NCI-H2029 treated with DMSO at 0.1 percent for 48 hours (cell line): ENCODE measurements at regions not wholly inside any gene's neighbourhood (a gene's known extent, or its start where the extent isn't known, plus 50 kb on each side); places are given as distances from the start of the nearest gene placed in this dataset.

Experiments
- DNase-seq: peaks from one replicate; lab custom pipeline; 2025; lab: John Stamatoyannopoulos, UW

DNA sequence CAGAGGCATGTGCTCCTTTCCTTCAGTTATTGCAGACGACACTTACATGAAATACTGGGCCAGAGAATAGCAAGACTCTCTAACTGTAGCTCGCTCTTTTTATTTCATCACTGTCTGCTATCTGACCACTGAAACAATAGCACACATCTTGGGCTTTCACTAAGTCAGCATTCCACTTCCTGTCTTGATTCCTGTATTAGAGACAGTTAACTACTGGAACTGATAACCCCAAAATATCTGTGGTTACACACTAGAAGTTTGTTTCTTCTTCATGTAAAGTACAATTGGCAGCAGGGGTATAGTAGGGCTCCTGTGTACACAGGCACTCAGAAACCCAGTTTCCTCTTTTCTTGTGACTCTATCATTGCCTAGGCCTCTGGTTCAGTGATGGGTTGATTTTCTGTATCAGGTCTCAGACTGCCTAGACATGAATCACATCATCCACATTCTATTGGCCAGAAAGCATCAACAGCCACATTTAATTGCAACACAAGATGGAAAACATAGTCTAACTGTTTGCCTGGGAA lies 230.2 kb upstream of the CD96 start:
- DNase-seq: no peak

DNA sequence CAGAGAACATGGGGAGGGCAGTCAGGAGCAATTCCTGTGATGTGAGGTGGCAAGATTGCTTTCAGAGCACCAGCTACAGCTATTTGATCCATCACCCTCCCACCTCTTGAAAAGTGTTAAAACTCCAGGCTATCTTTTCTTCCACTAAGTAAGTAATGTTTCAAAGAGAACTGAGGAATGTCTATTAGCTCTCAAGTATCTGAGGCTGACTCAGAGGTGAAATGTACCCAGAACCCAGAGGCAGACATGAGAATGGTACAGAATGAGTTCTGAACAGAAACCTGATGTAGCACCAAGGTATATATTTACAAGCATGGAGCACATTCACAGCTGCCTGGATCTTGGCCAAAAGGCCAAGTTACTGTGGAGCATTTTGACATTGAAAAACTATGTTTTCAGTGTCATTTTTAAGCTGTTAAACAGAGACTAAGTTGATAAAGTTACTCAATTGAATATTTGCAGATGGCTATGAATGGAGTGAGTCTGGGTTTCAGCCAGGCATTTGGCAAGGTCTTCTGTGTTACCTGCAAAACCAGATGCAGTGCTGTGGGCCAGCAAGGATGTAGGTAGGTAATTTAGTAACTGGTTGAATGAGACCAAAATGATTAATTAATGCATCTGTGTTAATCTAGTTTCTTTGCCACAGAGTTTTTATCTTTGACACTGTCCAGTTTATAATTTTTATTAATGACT lies 227.7 kb upstream of the CD96 start:
- DNase-seq: no peak

DNA sequence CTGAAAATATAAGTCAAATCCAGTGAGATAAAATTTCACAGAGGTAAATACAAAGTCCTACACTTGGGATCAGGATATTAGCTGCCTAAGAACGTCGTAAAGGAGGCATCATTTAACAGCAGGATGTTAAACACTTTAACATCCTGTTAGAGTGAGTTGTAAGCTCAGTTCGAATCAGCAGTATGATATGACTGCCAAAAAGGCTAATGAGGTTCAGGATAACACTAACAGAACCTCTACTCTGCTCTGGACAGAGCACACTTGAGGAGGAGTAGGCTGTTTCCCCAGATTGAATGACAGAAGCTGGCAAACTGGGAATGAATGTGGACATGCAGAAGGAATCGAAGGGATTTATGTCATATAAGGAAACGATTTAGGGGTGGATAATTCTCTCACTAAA lies 227.1 kb upstream of the CD96 start:
- peak; percentile 63 for DNase-seq

DNA sequence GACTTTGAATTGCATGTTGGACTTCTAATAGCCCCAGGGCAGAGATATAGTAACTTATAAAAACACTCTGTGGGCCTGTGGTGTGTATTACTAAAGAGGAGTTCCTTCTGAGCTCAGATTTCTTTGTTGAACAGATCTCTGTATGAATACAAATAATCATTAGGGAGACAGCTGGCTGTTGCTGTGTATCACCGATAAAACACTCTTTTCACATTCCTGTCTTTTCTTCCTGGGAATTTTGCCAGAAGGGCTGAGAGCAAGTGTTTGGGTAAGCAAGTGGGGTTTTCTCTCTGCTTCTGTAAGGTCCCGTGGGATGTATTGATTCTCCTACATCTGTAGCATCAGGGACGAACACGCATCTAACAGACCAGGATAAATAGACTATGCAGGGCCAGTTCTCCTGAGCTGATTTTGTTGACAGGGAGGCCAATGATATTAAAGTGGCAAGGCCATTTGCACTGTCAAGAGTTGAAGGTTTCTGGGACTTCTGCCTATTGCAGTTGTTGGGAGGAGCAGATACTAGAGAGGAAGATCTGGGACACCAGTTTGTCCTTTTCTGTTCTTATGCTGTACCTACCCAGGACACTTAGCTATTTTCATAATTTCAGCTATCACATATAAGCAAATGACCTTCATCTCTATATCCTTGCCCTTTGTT lies 225.9 kb upstream of the CD96 start:
- DNase-seq: peak; percentile 23

DNA sequence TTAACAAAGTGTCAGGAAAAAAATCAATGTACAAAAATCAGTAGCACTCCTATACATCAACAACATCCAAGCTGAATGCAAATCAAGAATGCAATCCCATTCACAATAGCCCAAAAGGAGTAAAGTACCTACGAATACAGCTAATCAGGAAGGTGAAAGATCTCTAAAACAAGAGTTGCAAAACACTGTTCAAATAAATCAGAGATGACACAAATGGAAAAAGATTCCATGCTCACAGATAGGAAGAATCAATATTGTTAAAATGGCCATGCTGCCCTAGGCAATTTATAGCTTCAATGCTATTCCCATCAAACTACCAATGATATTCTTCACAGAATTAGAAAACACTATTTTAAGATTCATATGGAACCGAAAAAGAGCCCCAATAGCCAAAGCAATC lies 223.7 kb upstream of the CD96 start:
- DNase-seq: no peak

DNA sequence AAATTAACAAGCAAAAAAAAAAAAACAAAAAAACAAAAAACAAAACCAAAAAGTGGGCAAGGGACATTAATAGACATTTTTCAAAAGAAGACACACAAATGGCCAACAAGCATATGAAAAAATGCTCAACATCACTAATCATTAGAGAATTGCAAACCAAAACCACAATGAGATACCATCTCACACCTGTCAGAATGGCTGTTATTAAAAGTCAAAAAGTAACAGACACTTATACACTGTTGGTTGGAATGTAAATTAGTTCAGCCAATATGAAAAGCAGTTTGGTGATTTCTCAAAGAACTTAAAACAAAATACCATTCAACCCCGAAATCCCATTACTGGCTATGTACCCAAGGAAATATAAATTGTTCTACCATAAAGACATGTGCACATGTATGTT lies 222.4 kb upstream of the CD96 start:
- DNase-seq: no peak

DNA sequence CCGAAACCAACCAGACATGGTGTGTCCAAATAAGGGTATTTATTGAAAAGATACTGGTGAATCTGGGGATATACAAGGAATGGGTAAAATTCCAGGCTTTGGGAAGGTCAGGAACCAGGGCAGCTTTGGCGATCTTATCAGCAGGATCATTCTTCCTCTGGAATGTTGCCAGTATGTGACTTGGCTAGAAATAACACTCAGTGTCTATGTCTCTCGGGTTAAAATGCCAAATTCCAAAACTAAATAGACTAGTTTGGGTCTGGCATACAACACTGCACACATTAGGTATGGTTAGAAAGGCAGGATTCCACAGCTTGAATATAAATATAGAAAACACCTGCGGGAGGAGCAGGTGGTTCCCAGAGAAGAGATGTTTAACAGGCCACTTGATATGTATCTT lies 220.2 kb upstream of the CD96 start:
- peak; percentile 51 for DNase-seq

DNA sequence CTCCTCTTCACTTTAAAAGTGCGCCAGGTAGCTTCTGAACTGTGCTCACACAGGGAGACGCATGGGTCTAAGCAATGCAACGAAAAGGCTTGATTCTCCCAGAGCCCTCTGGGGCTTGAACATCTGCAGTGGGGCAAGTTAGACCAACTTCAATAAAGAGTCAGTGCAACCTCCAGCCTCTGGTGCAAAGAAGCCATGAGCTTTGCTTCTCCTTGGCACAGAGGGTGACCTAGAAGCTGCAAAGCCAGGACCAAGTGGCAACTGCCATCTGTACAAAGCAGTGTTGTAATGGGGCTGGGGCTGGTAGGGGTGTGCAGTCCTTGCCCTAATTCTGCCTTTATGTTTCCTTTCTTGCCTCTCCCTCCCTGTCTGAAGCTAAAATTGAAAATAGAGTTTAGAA lies 219.0 kb upstream of the CD96 start:
- DNase-seq: no peak

DNA sequence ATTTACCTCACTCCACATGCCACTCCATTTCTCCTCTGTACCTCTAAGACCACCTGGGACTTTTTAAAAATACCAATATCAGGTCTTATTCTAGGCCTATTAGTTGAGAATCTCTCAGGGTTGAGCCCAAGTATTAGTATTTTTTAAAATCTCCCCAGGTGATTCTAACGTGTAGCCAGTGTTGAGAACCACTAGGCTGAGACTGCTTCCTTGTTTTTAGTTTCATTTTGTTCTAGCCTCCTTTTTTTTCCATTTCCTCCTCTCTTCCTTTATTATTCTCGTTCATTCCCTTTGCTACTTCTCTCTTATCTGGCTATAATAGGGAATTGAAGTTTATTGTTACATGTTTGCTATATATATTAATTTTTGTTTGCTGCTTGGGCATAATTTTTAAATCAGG lies 217.8 kb upstream of the CD96 start:
- DNase-seq: peak; percentile 15

DNA sequence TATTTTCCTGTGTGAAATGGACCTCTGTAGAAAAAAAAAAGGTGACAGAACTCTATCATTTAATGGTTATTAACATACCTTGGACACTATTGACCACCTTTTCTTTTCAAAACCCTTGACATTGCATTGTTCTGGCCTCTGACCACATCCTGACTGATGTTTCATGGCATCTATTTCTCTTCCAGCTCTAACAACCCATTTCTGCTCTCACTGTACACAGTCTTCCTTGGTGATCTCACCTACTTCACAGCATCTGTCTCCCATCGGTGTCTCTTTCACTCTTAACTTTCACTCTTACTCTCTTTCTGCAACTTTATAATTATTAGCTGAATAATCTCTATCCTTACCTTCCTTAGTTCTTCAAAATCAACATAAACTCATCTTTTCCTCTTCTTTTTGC lies 217.4 kb upstream of the CD96 start:
- no peak for DNase-seq

DNA sequence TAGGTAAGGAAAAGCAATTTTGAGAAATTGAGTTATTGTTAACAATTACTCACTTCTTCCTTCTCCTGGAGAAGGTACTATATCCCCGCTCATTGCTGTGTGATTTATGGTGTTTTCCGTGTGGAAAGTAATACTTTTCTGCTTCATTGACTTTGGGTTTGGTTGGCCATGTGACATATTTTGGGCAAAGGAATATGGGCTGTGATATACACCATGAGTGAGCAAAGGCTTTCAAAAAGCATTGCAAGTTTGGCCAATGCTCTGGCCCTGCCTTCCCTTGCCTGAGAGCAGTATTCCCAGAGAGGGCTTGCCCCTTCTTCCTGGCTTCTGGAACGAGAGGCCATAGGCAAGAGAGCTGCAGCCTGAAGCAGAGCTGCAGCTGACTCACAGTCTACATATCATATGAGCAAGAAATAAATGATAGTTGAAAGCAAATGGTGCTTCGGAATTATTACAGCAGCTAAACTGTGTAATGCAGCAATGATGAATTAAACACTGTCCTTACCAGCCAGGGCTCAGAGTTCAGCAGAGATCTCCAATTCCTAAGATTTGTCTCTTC lies 216.8 kb upstream of the CD96 start:
- no peak for DNase-seq

DNA sequence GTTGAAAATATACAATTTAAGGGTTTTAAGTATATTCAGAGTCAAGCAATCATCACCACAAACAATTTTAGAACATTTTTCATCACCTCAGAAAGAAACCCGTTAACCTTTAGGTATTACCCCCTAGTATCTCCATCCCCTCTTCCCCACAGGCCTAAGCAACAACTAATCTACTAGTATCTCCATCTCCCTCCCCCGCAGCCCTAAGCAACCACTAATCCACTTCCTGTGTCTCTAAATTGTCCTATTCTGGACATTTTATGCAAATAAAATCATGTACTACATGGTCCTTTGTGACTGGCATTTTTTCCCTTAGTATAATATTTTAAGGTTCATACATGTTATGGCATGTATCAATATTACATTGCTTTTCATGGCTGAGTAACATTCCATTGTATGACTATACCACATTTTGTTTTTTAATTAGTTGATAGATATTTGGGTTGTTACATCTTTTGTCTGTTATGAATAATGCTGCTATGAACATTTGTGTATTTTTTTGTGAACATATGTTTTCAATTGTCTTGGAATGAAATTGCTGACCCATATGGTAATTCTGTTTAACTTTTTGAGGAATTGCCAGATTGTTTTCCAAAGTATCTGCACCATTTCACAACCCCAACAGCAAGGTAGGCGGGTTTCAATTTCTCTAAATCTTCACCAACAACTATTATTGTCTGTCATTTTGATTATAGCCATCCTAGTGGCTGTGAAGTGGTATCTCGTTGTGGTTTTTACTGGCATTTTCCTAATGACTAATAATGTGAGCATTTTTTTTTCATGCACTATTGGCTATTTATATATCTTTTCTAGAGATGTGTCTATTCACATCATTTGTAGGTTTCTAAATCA lies 215.6 kb upstream of the CD96 start:
- DNase-seq: no peak

DNA sequence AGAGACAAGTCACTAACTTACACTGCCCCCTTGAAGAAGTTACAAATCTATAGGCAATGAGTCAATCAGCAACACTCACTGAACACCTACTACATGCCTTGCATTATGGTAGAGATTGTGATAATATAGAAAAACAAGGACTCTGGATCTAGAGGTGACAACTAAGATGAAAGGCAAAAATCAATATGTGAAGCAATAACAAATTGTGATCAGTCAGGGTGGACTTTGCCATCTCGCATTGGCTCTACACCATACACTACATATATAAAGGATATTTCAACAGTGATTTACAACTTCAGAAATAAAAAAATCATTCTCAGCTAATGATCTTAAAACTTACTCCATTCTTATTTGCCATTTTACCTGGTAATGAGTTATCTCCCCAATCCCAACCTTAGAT lies 210.7 kb upstream of the CD96 start:
- no peak for DNase-seq

DNA sequence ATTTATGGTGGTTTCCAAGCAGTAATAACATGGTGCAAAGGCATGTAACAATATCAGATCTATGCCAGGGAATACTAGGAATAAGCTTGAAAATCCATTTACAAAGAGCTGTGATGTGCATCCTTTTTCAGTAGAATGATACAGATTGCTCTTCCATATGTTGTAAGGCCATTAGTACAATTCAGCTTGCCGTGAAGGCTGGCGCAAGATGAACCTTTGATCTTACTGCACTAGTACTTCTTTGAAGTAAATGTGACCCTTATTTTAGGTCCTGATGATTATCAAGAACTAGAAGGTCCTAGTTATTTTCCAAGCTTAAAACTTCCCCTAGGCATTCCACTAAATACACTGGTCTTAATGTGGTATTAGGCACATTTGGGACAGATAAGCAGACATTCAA lies 210.1 kb upstream of the CD96 start:
- no peak for DNase-seq

DNA sequence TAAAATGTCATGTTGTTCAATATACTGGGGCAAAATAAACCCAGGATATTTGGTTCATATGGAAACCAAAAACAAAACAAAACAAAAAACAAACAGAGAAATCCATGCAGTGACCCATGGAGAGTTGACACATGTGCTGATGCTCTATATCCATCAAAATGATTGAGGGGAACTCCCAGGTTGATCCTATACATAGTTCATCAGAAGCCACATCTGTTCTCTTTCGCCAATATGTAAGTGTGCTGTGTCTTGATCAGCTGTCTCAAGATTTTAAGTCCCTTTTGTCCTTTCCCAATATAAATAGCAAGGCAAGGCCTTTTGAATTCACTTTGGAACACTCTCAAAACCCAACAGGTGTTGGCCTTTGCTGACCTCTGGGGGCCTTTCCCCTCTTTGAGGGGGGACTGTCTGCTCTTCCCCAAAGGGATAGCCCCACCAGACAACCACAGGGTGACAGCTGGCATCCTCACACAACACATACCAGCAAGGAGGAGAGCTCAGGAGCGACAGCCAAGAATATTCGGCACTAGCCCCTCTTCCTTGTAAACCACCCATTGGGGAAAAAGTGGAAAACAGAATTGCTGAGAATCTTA lies 209.4 kb upstream of the CD96 start:
- no peak for DNase-seq

DNA sequence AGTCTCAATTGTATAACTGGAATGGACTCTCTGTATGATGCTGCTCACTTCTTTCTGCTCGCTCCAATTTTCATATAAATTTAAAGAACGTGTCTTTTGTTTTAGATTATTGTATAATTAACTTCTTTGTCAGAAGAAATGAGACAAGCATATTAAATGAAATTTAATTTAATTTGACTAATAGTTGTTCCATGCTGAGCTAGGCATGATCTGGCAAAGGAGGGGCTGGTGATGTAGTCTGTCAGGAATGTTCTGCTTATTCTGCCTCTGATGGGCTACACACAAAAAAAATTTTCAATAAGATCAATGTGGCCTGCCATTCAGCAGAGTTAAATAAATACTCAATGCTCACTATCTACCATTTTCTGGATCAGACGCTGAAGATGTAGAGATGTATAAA lies 208.4 kb upstream of the CD96 start:
- DNase-seq: no peak

DNA sequence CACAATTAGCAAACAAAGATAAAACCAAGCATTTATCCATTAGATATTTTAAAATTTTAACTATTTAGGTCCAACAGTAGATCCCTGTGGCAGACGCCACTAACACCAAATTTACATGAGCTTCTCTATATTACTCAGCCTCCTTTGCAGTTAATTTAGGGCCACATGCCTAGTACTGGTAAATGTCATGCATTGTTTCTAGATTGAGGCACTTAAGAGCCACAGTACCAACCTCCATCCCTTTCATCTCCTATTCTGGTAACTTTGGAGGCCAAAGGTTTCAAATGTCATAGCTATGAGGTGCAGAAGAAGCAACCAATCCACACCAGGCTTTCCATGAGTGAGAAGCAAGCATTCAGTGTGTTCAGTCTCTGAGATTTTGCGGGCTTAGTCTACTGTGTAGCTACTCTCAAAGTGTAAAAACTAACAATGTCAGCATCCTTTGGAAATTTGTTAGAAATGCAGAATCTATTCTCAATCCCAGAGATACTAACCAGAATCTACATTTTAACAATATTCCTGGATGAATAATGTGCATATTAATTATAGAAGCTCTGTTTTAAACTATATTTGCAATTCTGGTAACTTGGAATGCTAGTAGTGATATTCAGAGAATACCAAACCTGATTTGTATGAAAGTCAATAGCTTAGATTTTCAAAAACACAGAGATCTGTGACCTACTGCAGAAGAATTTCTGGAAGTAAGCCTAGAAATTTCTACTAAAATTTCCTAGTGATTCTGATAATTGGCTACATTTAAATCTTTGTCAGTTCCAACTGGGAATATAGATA lies 206.3 kb upstream of the CD96 start:
- no peak for DNase-seq

DNA sequence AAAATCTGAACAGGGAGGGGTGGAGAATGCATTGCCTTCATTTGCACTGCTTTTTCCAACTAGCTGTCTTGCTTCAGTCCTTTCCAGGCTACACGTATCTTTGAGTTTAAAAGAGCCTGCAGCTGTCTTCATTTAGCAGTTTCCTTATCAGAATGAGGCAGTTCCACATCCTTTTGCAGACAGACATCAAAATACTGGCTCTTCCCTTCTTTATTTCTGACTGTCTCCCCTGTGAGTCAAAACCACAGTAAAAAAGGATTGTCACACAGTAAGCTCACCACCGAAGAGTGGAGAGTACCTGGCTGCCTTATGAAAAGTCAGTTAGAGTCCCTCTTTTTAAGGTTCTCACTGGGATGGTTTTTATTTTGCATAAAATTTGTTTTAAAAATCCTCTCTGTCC lies 205.5 kb upstream of the CD96 start:
- DNase-seq: no peak

DNA sequence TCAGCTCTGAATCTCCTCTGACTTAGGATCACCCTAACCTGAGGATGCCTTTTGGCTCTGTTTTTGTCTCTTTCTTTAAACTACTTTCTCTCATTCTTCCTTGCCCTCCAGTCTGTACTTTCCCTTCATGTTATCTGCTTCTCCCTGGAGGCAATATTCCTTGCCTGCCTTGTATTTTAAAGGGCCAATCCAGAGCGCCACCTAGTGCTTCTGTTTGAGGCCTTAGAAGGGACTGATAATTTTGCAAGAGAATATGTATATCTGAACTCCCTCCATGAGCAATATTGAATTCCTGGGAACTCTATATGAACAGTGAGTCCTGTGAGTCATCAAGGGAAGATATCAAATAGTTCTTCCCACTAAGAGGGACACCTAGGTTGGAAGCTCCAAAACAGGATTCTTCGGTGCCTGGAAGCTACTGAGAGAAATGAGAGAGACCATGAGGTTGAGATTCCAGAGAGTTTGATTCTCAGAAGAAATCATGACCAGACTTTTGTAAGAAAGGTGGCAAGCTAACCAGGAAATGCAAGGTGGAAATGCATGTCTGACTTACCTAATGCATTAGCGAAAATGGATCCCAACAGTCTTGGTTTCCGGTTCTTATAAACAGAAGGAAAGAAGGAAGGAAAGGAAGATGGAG lies 203.8 kb upstream of the CD96 start:
- DNase-seq: peak; percentile 56

DNA sequence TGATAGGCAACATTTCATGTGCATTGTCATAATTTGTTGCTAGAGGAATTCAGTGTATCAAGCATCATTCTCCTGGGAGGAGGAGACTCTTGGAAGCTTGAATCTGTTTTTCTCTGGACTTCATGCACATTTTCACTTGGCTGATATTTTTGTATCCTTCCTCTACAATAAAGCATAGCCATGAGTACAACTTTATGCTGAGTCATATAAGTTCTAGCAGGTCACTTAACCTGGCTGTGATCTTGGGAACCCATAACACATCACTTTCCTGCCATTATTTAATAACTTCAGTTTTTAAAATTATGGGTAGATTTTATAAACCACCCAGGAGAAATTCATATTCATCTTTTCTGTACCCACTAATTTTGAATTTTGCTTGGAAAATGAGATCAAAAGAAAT lies 203.0 kb upstream of the CD96 start:
- DNase-seq: no peak

DNA sequence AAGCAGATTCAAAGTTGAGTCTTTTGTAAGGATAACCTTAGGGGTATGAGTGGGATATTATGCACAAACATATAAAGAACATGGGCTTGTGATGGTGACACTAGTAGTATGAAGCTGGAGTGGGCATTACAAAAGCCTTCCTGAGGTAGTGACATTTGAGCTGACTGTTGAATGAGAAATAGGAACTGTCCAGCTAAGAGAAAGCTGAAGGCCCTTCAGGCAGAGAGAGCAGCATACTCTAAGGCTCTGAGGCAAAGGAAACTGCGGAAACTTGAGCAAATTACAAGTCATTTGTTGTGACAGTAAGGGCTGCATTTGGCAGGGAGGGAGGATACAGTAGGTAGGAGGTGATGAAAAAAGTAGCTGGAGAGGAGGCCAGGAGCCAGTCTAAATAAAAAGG lies 190.7 kb upstream of the CD96 start:
- DNase-seq: no peak
